HG03521 (cell line): ENCODE measurements at regions not wholly inside any gene's neighbourhood (a gene's known extent, or its start where the extent isn't known, plus 50 kb on each side); places are given as distances from the start of the nearest gene placed in this dataset.
"Not testable (repeated sequence)": the region's sequence is repeated elsewhere in the genome, so short reads cannot be mapped to it uniquely, and the experiment has no call there.

Experiments
- ATAC-seq: cut with Tn5 transposase; IDR thresholded peaks from one replicate; pipeline ENCODE4 v1.9.1; 2021; ENCODE audit warnings: mild to moderate bottlenecking, moderate library complexity; ENCODE audit not compliant: unreplicated experiment

DNA sequence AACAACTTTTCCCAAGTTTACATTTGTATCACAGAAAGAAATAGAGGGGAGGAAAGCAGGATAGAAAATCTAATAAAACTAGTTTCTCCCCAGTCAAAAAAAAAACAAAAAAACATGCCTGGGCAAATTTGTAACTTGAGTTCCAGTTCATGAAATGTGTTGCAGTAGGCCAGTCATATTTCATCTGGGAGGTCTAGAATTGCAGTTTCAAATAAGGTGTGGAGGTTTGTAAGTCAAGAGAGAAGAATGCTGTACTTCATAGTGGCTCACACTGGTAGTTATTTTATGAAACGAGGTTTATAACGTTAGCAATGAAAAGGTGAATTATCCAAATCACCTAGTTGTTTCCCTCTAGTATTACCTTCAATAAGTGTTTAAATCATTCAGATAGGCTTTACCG lies 1313.9 kb upstream of the SLC39A10 start:
- ATAC-seq, result no peak

GRCh38 chr2:194332799-194333490 lies 1324.1 kb upstream of the SLC39A10 start:
- ATAC-seq, result no peak

DNA sequence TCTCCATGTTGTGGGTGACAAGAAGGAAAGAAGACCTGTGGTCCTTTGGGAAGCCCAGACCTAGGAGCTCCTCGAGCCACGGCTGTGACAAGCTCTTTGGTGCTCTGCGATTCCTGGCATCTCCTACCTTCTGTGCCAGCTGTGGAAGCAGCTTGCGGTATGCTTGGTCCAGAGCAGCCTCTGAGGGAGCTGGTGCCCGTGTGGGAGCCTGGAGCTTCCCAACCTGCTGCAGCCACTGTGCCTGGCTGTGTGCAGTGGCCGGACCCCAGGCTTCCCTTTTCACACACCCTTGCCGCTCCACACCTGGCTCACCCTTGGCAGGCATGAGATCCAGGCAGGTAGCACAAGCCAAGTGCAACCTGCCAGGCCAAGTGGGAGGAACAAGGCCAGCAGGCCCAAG lies 1328.6 kb upstream of the SLC39A10 start:
- no peak for ATAC-seq

DNA sequence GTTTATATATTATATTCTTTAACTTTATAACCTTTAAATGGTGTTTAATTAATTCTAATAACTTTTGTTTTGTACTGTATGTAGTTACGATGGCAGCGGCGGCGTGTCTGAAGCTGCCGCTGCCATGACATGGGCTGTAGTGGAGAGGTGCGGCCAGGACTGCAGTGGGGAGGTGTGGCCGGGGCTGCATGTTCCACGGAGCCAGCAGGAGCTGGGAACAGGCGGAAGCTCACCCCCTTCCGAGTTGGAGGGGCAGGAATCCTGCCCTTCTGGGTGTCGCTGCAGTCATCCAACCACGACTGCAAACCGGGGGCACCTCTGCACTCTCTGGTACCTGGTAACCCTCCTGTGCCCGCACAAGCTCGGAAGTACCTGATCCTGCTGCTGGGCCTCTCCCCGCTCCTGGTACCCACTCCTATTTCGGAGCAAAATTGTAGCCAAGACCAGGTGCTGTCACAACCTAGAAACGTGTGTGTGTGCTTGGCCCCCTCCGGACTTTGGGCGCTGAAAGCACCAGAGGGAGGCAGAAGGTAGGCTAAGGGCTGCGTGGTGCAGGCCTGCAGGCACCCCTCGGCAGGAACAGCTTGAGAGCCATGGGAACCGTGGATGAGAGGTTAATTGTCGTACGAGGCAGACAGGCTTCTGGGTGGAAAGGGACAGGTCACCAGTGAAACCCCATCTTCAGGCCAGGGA lies 1329.7 kb upstream of the SLC39A10 start:
- no peak for ATAC-seq

DNA sequence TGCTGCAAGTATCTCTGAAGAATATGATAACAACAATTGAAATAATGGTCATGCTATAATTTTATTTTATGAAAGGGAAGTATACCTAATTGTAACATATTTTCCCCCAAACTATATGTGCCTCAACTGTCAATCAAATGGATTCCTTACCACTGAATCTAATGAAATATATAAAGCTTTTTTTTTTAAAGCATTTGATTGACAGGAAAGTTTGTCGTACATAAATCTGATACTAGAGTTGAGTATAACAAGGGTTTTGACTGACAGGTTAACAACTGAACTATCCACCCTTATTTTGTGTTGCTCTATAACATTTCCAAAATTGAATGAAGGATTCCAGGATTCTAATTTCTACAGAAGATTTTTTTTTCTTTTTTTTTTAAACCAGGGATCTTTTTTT lies 1333.3 kb upstream of the SLC39A10 start:
- ATAC-seq, result no peak

DNA sequence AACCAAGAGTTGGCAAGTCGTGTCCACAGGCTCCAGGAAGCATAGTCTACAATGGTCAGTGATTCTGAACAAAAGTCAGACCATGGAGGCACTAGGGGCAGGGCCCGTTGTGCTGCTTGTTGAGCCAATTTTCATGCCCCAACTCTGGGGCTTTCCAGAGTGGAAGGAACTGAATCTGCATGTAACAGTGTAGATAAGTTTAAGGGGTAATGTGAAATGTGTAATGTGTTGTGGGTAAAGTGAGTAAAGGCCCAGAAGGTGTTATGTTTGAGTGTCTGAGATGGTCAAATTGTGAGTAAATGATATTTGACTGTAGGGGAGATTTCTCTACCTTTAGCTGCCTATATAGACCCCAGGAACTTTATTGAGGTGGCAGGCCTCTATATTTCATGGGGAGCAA lies 1336.5 kb upstream of the SLC39A10 start:
- no peak for ATAC-seq

GRCh38 chr2:194319222-194319992 lies 1337.6 kb upstream of the SLC39A10 start:
- ATAC-seq, result peak; percentile 52

DNA sequence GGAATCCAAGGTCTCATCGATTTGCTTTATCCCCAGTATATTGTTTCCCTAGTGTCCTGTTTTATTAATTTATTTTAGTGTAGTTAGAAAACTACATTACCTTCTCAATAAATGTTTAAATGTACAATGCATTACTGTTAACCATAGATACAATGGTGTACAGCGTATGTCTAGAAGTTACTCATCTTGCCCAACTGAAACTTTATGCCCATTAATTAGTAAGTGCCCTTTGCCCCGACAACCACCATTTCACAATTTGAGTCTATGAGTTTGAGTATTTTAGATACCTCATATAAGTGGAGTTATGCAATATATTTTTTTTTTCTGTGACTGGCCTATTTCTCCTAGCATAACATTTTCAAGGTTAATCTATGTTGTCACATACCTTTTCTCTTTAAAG lies 1343.0 kb upstream of the SLC39A10 start:
- ATAC-seq, result no peak

DNA sequence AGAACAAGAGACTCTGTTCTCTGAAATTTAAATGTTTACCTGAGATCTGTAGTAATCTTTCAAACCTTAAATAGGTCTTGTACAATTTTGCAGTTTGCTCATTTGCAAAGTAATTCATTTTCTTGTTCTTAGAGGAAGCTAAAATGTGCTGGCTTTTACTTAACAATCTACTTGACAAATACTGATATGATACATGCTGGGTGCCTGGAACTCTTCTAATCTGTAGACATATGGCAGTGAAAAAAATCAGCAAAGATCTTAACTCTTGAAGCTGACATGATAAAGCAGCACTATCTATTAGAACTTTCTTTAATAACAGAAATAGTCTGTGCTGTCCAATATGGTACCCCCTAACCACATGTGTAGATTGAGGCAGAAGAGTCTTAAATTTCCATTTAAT lies 1352.8 kb upstream of the SLC39A10 start:
- ATAC-seq, result no peak

DNA sequence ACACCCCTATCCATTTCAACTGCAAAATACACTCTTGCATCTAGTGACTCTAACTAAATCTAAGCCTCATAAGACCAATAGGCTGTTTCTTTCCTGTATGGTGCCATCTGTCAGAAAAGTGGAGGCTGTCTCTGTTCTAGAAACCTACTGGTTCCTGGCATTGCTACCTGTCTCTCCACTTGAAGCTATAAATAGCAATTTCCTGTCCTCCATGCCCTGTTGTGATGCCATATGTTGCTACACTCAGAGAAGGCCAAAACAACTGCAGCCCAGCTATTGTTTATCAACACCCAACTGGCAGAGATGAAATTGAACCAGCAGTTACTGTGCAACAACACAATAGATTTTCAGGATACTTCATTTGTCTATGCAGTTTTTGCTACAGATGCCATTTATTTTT lies 1355.1 kb upstream of the SLC39A10 start:
- ATAC-seq, result no peak

DNA sequence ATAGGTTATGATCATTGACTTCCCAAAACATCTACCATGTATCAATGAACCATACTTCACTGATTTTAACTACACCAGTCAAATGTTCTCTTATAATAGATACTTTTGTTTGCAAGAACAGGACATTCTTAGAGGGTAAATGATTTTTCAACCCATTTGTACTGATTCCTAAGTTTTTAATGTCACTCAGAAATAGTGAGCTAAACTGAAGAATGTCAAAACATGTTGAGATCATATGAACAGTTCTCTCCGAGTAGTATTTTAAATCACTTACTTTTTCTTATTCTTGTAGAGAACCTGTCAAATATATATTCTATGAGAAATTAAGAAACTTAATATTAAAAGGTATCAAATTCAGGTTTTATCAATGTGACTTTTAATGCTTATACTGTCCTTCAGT lies 1362.9 kb upstream of the SLC39A10 start:
- ATAC-seq, result no peak

DNA sequence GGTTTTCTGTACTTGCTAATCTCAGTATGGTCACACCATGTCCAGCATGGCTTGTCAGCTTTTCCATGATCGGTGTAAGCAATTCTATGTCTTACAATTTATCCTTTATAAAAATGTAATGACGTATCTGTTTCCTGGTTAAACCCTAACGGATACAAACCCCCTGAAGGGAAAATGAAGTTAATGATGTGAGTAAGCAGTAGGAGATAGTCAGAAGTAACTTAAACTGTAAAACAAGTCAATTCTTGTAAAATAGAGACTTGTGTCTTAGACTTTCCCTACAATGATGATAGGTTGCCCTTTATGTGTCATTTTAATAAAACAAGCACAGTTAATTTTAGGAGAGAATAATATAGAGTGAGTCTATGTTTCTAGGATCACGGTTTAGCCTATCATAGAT lies 1365.9 kb upstream of the SLC39A10 start:
- no peak for ATAC-seq

- no peak for ATAC-seq
Measured at GRCh38 chr2:194289712-194290346, 1367.2 kb upstream of the SLC39A10 start.

DNA sequence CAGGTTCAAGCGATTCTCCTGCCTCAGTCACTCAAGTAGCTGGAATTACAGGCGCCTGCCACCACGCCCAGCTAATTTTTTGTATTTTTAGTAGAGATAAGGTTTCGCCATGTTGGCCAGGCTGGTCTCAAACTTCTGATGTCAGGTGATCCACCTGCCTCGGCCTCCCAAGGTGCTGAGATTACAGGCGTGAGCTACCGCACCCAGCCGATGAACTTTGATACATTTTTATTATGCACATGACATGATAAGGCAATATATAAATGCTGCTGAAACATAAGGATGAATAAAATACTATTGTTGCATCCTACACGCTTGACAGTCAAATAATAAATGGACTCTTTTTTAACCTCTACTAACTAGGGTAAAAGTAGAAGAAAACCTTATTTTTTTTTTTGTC lies 1380.4 kb upstream of the SLC39A10 start:
- not testable (repeated sequence) for ATAC-seq

- ATAC-seq, result no peak
Measured at GRCh38 chr2:194271293-194271961, 1385.6 kb upstream of the SLC39A10 start.

GRCh38 chr2:194270648-194271047 lies 1386.4 kb upstream of the SLC39A10 start:
- no peak for ATAC-seq

DNA sequence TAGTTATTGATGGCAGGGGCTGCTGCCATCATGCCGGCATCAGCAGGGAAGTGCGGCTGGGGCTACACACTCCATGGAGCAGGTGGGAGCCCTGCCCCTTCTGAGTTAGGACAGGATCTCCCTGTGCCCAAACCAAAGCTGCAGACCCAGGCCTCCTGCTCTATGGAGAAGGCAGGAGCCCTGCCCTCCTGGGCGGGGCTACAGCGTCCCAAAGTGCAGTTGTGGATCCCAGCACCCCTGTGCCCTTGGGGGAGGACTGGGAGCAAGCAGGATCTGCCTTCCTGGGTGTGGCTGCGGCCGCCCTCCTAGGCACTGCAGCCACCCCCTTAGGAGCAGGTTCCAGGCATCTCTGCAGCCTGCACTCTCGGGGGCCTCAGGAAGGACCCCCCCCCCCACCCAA lies 1392.4 kb upstream of the SLC39A10 start:
- no peak for ATAC-seq

- ATAC-seq, result no peak
Measured at GRCh38 chr2:194260185-194260584, 1396.8 kb upstream of the SLC39A10 start.

DNA sequence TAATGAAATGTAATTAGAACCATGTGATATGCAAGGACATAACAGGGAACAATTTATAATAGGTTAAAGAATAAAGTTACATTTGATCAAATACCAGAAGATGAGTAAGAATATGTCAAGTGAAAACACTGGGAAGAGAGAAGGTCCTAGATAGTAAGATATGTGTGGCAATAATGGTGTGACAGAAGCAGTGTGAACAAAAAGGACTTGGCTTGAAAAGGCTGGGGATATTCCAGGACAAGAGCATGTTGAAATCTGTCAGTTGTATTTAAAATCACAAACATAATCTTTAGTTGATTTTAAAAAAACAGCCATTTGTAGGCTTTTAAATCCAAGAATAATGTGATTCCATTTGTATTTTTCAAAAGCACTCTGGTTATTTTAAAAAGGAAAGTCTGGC lies 1399.9 kb upstream of the SLC39A10 start:
- ATAC-seq, result no peak

DNA sequence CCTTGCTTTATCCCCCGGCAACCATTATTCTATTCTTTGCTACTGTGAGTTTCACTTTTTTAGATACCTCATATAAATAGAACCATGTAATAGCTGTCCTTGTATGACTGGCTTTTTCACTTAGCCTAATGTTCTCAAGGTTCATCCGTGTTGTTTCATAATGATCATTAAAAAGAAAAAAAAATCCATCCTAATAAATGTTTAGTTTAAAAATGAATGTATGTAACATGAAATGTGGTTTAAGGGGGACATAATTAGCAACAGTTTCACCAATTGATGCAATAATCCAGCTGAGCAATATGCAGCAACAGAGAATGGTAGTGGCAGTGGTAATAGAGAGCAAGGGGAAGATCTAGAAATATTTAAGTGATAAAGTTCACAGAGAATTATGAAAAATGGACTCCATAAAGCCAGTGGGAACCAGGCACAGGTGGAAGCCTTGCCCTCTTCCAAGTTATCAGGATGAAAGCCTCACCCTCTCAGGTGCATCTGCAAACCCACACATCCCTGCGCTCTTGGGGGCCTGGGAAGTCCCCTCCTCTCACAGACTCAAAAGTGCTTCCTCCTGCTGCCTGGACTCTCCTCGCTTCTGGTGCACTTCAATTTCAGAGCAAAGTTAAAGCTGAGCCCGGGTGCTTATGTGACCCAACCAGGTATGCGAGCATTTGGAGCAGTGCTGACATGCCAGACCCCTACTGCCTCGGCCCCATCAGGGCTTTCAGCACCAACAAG lies 1403.3 kb upstream of the SLC39A10 start:
- ATAC-seq, result no peak
